ENCODE measurements at regions not wholly inside any gene's neighbourhood (a gene's known extent, or its start where the extent isn't known, plus 50 kb on each side); places are given as distances from the start of the nearest gene placed in this dataset.
"Not testable (repeated sequence)": the region's sequence is repeated elsewhere in the genome, so short reads cannot be mapped to it uniquely, and the experiment has no call there.

DNA sequence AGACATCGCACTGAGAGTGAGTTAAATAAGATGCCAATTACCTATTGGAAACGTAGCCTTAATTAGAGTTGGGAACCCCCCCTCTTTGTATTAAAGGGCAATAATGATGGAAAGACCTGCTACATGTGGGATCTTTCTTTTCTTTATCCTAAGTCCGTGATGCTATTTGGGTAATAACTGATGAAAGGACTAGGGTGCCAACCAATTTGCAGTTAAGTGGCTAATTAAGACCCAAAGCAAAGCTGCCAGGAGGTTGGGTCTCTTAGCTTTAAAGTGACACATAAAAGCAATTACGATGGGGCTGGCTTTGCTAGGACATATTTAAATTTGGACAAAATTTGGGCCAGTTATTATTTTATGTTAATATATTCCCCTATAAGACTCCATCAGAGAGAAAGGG lies 728.8 kb downstream of the NR2F1-AS1 start:
- no peak for FAIRE-seq

- FAIRE-seq, result no peak
These were observed 730.1 kb downstream of the NR2F1-AS1 start for GRCh38 chr5:92850886-92851285.

- no peak for FAIRE-seq
These were observed 731.3 kb downstream of the NR2F1-AS1 start for GRCh38 chr5:92849756-92850155.

GRCh38 chr5:92841604-92842155 lies 739.3 kb downstream of the NR2F1-AS1 start:
- FAIRE-seq, result no peak

- FAIRE-seq, result no peak
These were observed 742.8 kb downstream of the NR2F1-AS1 start for GRCh38 chr5:92838253-92838652.

DNA sequence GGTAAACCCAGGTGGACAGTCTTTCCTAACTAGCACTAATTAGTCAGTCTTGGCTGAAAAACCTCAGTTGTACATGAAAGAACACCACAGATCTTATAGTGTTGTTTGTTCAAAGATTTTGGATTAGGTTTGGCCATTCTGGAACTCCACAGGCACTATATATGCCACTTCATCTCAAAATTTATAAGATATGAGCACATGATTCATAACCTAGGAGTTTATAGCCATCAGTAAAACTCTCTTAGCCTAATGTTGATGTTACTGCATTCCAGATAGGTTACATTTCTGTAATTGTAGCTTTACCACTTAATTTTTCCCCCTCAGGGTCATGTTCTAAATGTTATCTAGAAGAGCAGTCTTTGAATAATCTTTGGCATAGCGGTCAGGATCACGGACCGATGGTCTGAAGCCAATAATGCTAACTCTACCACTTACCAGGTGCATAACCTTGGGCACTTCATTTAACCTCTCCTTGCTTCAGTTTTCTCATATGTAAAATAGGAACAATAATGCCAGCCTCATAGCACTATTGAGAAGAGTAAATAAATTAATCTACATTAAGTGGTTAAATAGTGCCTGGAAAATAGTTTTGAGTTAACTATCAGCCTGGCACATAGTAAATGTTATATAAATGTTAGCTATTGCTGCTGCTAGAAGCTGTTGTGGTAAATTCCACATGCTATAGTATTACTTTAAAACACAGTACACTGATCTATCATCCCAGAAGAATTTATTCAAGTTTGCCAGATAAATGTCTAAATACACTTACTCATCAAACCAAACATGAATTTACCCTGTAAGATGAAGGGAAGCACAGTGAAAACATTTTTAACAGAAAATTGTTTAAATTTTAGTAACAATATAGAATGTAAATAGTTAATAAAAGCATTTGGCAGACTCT lies 743.9 kb downstream of the NR2F1-AS1 start:
- FAIRE-seq, result no peak

DNA sequence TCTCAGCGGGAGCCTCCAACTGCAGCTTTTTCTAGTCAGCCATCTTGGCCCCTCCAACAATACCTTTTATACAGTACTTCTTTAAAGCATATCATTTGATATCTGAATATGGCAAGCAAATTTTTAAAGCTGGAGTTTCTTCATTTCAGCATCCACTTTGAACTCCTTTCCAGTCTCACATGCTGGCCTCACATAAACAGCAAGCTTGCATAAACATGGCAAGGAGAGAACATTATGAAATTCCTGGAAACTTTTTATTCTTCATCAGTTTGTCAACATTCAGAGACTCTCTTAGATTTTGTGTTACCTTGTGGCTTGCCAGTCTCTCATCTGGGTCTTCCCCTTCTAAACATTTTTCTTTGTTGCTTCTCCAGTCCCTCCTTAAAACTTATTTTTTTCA lies 745.3 kb downstream of the NR2F1-AS1 start:
- no peak for FAIRE-seq

- not testable (repeated sequence) for FAIRE-seq
These were observed 757.5 kb downstream of the NR2F1-AS1 start for GRCh38 chr5:92823551-92823950.

GRCh38 chr5:92822183-92822582 lies 758.8 kb downstream of the NR2F1-AS1 start:
- no peak for FAIRE-seq

DNA sequence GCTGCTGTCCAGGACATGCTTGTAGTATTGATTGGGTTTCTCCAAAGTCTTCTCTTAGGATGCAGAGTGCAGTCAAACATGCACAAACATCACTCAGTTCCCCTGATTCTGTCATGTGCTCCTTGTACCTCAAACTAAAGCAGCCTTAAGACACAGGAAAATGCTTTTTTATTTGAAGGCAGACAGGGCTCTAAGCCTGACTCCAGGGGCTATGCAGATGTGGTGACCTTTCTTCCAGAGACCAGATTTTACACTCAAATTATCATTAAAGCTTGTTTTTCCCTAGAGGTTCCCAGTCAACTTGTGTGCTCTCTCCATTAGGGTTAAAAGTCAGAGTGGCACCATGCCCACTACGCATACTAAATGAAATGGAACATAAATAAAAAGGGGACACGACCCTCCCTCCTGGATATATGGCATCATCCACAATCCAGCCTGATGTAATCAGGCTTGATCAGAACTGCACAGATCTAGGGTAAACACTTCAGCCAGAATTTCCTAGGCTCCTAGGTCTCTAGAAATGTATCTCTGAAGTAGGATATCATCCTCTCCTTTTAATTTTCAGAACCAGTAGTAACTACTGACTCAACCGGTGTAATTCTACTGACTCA lies 771.1 kb downstream of the NR2F1-AS1 start:
- FAIRE-seq, result no peak

GRCh38 chr5:92808474-92808873 lies 772.5 kb downstream of the NR2F1-AS1 start:
- peak; percentile 48 for FAIRE-seq

- FAIRE-seq, result no peak
These were observed 773.9 kb downstream of the NR2F1-AS1 start for GRCh38 chr5:92807085-92807484.

GRCh38 chr5:92805446-92805845 lies 775.6 kb downstream of the NR2F1-AS1 start:
- FAIRE-seq, result no peak

GRCh38 chr5:92801911-92802310 lies 779.1 kb downstream of the NR2F1-AS1 start:
- no peak for FAIRE-seq

- FAIRE-seq, result no peak
These were observed 780.7 kb downstream of the NR2F1-AS1 start for GRCh38 chr5:92800365-92800764.

GRCh38 chr5:92795633-92796032 lies 785.4 kb downstream of the NR2F1-AS1 start:
- FAIRE-seq, result no peak

- no peak for FAIRE-seq
These were observed 801.0 kb downstream of the NR2F1-AS1 start for GRCh38 chr5:92780057-92780456.

- FAIRE-seq, result no peak
These were observed 801.5 kb downstream of the NR2F1-AS1 start for GRCh38 chr5:92779536-92779935.

- FAIRE-seq, result no peak
These were observed 802.8 kb downstream of the NR2F1-AS1 start for GRCh38 chr5:92778261-92778660.

DNA sequence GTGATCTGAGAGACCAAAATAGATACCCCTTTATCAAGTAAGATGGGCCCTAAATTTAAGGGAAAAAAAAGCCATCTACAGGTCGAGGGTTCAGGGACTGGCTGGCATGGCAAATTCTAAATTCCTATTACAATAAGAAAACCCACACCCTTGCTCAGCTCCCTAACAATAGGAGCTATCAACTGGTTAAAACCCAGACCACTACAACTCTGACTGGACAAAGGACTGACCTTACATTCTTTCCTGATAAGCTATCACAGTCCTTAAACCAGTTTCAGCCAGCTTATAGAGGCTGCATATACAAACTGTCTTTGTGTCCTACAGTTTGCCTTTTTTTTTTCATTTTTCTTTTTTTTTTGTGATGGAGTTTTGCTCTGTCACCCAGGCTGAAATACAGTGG lies 803.6 kb downstream of the NR2F1-AS1 start:
- FAIRE-seq, result no peak

DNA sequence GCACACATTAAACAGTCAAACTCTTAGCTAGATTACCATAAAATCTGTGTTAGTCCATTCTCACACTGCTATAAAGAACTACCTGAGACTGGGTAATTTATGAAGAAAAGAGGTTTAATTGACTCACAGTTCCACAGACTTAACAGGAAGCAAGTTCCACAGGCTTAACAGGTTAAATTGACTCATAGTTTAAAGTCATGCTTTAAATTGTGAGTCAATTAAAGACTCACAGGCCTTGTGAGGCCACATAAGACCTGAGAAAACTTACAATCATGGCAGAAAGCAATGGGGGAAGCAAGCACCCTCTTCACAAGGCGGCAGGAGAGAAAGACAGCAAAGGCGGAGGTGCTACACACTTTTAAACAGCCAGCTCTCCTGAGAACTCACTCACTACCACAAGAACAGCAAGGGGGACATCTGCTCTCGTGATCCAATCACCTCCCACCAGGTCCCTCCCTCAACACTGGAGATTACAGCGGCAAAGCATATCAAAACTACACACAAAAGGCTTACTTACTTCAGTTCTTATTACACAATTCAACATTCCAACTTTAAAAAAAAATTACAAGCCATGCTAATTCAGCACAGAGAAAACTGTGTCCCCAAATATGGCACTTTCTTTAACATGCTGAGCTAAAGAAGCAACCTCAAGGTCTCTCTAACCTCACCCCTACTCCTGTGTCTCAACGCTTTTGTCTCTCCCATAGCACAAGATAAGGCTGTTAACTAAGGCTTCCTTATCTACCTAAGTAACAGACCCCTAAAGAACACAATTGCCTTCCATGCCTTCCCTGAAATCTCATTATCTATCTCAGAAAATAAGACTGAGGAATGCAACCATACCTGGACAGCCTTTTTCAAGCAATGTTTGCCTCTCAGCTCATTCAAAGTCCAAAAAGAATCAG lies 805.1 kb downstream of the NR2F1-AS1 start:
- FAIRE-seq, result no peak

GRCh38 chr5:92769978-92770377 lies 811.0 kb downstream of the NR2F1-AS1 start:
- FAIRE-seq, result no peak

DNA sequence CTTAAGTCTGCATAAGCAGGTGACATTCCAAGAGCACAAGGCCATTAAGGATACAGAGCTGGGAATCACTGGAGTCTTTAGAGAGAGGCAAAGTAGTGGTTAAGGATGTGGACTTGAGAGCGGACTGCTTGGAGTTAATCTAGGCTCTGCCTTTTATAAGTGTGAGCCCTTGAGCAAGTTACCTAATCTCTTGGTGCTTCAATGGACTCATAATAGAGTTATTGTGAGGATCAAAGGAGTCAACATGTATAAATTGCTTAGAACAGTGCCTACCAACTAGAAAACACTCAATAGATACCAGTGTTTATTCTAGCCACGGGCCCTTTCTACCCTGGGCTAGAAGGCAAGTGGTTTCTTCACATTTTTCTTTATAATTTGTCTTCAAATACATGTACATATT lies 819.4 kb downstream of the NR2F1-AS1 start:
- no peak for FAIRE-seq
